ENCODE measurements at regions not wholly inside any gene's neighbourhood (a gene's known extent, or its start where the extent isn't known, plus 50 kb on each side); places are given as distances from the start of the nearest gene placed in this dataset.

GRCh38 chr2:145743011-145743410 lies 1223.1 kb upstream of the ZEB2 start:
- H3K9me2 ChIP-seq (ENCODE audit: insufficient read depth) = no peaks in the 10 kb centered on the region
- DNase-seq (ENCODE audit: low spot score) (no peak), ATAC-seq (no peak)
- no peak for TF ChIP-seq CTCF (conservative IDR thresholded peaks at IDR 0.05; ENCODE audit: low read depth in 2 of 2)
- TF ChIP-seq CREB1 (CRISPR knock-in tag; IDR thresholded peaks at IDR 0.05; ENCODE audit: low read depth) = no peak
- no peak for TF ChIP-seq STAT1 (IDR thresholded peaks at IDR 0.05; ENCODE audit: unreplicated experiment)
- TF ChIP-seq JUNB (IDR thresholded peaks at IDR 0.05; ENCODE audit: unreplicated experiment) = no peak
- no peak for TF ChIP-seq ZNF114 (CRISPR knock-in tag; IDR thresholded peaks at IDR 0.05)
- TF ChIP-seq REST (IDR thresholded peaks at IDR 0.05; ENCODE audit: unreplicated experiment) = no peak
- TF ChIP-seq, protein P1, sequence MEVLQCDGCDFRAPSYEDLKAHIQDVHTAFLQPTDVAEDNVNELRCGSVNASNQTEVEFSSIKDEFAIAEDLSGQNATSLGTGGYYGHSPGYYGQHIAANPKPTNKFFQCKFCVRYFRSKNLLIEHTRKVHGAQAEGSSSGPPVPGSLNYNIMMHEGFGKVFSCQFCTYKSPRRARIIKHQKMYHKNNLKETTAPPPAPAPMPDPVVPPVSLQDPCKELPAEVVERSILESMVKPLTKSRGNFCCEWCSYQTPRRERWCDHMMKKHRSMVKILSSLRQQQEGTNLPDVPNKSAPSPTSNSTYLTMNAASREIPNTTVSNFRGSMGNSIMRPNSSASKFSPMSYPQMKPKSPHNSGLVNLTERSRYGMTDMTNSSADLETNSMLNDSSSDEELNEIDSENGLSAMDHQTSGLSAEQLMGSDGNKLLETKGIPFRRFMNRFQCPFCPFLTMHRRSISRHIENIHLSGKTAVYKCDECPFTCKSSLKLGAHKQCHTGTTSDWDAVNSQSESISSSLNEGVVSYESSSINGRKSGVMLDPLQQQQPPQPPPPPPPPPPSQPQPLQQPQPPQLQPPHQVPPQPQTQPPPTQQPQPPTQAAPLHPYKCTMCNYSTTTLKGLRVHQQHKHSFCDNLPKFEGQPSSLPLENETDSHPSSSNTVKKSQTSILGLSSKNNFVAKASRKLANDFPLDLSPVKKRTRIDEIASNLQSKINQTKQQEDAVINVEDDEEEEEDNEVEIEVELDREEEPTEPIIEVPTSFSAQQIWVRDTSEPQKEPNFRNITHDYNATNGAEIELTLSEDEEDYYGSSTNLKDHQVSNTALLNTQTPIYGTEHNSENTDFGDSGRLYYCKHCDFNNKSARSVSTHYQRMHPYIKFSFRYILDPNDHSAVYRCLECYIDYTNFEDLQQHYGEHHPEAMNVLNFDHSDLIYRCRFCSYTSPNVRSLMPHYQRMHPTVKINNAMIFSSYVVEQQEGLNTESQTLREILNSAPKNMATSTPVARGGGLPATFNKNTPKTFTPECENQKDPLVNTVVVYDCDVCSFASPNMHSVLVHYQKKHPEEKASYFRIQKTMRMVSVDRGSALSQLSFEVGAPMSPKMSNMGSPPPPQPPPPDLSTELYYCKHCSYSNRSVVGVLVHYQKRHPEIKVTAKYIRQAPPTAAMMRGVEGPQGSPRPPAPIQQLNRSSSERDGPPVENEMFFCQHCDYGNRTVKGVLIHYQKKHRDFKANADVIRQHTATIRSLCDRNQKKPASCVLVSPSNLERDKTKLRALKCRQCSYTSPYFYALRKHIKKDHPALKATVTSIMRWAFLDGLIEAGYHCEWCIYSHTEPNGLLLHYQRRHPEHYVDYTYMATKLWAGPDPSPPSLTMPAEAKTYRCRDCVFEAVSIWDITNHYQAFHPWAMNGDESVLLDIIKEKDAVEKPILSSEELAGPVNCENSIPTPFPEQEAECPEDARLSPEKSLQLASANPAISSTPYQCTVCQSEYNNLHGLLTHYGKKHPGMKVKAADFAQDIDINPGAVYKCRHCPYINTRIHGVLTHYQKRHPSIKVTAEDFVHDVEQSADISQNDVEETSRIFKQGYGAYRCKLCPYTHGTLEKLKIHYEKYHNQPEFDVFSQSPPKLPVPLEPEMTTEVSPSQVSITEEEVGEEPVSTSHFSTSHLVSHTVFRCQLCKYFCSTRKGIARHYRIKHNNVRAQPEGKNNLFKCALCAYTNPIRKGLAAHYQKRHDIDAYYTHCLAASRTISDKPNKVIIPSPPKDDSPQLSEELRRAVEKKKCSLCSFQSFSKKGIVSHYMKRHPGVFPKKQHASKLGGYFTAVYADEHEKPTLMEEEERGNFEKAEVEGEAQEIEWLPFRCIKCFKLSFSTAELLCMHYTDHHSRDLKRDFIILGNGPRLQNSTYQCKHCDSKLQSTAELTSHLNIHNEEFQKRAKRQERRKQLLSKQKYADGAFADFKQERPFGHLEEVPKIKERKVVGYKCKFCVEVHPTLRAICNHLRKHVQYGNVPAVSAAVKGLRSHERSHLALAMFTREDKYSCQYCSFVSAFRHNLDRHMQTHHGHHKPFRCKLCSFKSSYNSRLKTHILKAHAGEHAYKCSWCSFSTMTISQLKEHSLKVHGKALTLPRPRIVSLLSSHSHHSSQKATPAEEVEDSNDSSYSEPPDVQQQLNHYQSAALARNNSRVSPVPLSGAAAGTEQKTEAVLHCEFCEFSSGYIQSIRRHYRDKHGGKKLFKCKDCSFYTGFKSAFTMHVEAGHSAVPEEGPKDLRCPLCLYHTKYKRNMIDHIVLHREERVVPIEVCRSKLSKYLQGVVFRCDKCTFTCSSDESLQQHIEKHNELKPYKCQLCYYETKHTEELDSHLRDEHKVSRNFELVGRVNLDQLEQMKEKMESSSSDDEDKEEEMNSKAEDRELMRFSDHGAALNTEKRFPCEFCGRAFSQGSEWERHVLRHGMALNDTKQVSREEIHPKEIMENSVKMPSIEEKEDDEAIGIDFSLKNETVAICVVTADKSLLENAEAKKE (CRISPR knock-in tag; IDR thresholded peaks at IDR 0.05) = no peak
- TF ChIP-seq NANOG (IDR thresholded peaks at IDR 0.05; ENCODE audit: borderline replicate concordance) = no peak
- H3K27me3 ChIP-seq (ENCODE audit: insufficient read depth) = no peaks in the 10 kb centered on the region
- H3K9me3 Mint-ChIP-seq = no peaks in the 10 kb centered on the region
- no peak overlapping the region for H3K4me3 ChIP-seq
- H3K79me2 ChIP-seq (replicated peaks; ENCODE audit: insufficient read depth) = no peaks in the 10 kb centered on the region
- no peak overlapping the region for H3K27ac ChIP-seq (ENCODE audit: low read depth)
- H3K27me3 Mint-ChIP-seq (ENCODE audit: insufficient read depth, low read depth, poor library complexity) = no peaks in the 10 kb centered on the region
- H3K4me2 ChIP-seq = no peak overlapping the region
- H3K36me3 ChIP-seq (ENCODE audit: insufficient read depth) = no peaks in the 10 kb centered on the region
- no peaks in the 10 kb centered on the region for H4K20me1 ChIP-seq (replicated peaks; ENCODE audit: insufficient read depth)
- peaks cover 4% of the 10 kb centered on the region for H3K4me1 Mint-ChIP-seq
- H3K4me1 ChIP-seq (ENCODE audit: insufficient read depth) = 0 out of 2 replicates have a peak, but pooled peaks cover 7% of the 10 kb centered on the region
- no peaks in the 10 kb centered on the region for H3K36me3 Mint-ChIP-seq (ENCODE audit: low read depth)
- no peak overlapping the region for H2AFZ ChIP-seq
- H3K4me3 Mint-ChIP-seq = no peak overlapping the region
- H3K27ac Mint-ChIP-seq = no peak overlapping the region
- no peaks in the 10 kb centered on the region for H3F3A ChIP-seq (replicated peaks; ENCODE audit: low read depth)

All from GM23338 (cell line).